ENCODE measurements at regions not wholly inside any gene's neighbourhood (a gene's known extent, or its start where the extent isn't known, plus 50 kb on each side); places are given as distances from the start of the nearest gene placed in this dataset.

DNA sequence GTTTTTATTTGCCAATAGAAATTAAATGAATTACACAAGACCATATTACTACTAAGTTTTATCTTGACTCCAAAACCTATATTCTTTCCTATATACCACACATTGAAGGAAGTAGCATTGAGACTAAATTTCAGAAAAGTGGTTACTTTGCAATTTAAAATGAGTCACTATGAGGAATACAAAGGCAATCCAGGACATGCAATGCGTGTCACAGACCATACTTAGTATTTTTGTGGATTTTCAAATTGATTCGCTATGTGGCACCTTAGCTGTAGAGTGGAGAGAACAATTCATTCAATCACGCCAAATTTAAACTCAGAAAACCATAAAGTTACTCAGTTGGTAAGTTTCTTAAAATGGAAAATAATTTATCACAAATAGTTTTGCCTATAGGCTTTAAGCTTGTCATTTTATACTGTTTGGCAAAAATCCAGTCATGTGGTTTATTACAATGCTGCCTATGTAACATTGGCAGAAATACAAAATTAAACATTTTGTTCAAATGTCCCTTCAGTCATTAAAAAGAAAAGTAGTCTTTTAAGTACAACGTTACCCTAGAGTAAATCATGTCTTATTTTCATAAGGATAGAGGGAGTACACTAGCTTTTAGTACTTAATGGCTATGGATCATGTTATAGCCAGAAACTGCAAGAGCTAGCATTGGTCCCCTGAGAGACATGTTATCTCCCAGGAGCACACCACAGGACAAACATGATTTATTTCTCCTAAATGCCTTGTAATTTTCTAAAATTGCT, 222.8 kb upstream of the CDH7 start:
- Histone ChIP-seq H3K36me3 (ENCODE audit: control insufficient read depth, insufficient read depth, low read length) (no peaks in the 10 kb centered on the region), H3K4me3 (ENCODE audit: low read length) (no peak overlapping the region), H3K27me3 (ENCODE audit: control insufficient read depth, insufficient read depth, low read length) (no peaks in the 10 kb centered on the region), H3K4me1 (ENCODE audit: control insufficient read depth, insufficient read depth, low read length) (no peaks in the 10 kb centered on the region), H3K27ac (ENCODE audit: low read depth, low read length) (no peak overlapping the region), H3K9ac (ENCODE audit: low read length) (no peak overlapping the region)

DNA sequence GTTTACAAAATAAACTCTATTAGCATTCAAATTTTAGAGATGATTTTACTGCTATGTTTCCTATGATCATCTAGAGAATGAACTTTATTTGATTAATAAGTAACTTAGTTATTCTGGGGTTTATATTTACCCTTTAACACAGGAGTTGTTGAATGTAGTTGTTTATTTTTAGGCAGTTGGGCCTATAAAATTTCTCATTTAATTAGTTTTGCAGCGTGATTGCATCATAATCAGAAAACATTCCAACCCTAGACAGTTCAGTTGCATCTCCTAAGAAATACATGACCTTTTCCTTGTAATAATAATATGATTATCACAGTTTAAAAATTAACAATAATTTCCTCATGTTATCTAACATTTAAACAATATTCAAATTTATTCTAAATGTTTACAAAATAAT, 224.7 kb upstream of the CDH7 start:
- no peaks in the 10 kb centered on the region for H3K27me3 ChIP-seq (ENCODE audit: control insufficient read depth, insufficient read depth, low read length)
- no peak overlapping the region for H3K9ac ChIP-seq (ENCODE audit: low read length)
- no peak overlapping the region for H3K4me3 ChIP-seq (ENCODE audit: low read length)
- H3K4me1 ChIP-seq (ENCODE audit: control insufficient read depth, insufficient read depth, low read length), result no peaks in the 10 kb centered on the region
- no peaks in the 10 kb centered on the region for H3K36me3 ChIP-seq (ENCODE audit: control insufficient read depth, insufficient read depth, low read length)
- H3K27ac ChIP-seq (ENCODE audit: low read depth, low read length), result no peak overlapping the region

DNA sequence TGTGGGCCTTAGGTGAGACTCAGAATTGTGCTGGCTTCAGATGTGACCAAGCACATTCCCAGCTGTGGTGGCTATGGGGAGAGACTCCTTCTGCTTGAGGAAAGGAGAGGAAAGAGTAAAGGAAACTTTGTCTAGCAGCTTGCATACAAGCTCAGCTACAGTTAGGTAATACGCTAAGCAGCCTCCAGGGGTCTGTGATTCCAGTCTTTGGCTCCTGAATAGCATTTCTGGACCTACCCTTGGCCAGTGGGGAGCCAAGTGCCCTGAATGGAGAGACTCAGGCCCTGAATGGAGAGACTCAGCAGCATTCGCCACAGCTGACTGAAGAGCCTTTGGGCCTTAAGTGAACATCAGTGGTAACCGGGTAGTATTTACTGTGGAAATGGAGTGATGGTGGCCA, 227.4 kb upstream of the CDH7 start:
- Histone ChIP-seq H3K4me3 (ENCODE audit: low read length) (no peak overlapping the region), H3K9ac (ENCODE audit: low read length) (no peak overlapping the region), H3K4me1 (ENCODE audit: control insufficient read depth, insufficient read depth, low read length) (no peaks in the 10 kb centered on the region), H3K36me3 (ENCODE audit: control insufficient read depth, insufficient read depth, low read length) (no peaks in the 10 kb centered on the region), H3K27ac (ENCODE audit: low read depth, low read length) (no peak overlapping the region), H3K27me3 (ENCODE audit: control insufficient read depth, insufficient read depth, low read length) (no peaks in the 10 kb centered on the region)

DNA sequence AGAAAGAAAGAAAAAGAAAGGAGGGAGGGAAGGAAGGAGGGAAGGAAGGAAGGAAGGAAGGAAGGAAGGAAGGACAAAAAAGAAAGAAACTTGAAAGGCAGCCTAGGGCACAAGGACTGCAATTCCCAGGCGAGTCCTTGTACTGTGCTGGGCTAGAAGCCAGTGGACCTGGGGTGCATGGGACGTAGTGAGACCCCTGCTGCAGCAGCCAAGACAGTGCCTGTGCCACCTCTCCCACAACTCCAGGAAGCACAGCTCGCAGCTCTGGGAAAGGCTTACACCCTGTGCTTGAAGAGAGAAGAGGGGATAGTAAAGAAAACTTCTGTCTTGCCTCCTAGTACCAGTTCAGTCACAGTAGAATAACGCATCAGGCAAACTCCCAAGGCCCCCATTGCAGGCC, 227.9 kb upstream of the CDH7 start:
- no peak overlapping the region for H3K27ac ChIP-seq (ENCODE audit: low read depth, low read length)
- no peak overlapping the region for H3K4me3 ChIP-seq (ENCODE audit: low read length)
- H3K36me3 ChIP-seq (ENCODE audit: control insufficient read depth, insufficient read depth, low read length), result no peaks in the 10 kb centered on the region
- H3K27me3 ChIP-seq (ENCODE audit: control insufficient read depth, insufficient read depth, low read length), result no peaks in the 10 kb centered on the region
- no peaks in the 10 kb centered on the region for H3K4me1 ChIP-seq (ENCODE audit: control insufficient read depth, insufficient read depth, low read length)
- H3K9ac ChIP-seq (ENCODE audit: low read length), result no peak overlapping the region

DNA sequence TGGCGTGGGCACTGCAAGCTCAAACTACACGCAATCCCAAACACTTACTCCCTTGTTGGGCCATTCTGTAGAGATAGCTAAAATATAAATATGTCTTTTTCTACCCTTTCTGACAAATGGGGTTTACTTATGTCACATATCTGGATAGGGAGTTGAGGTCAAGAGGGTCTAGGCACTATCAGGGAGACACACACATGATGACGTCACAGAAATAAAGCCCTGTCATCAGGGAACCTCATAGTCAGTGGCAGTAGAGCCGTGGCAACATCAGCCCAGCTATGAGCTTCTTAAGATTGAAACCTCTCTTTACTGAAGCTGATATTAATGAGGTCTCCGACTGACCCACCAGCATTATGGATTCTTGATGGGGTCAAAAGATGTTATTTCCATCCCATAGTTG, 234.6 kb upstream of the CDH7 start:
- Histone ChIP-seq H3K27me3 (ENCODE audit: control insufficient read depth, insufficient read depth, low read length) (no peaks in the 10 kb centered on the region), H3K27ac (ENCODE audit: low read depth, low read length) (no peak overlapping the region), H3K36me3 (ENCODE audit: control insufficient read depth, insufficient read depth, low read length) (no peaks in the 10 kb centered on the region), H3K9ac (ENCODE audit: low read length) (no peak overlapping the region), H3K4me3 (ENCODE audit: low read length) (no peak overlapping the region), H3K4me1 (ENCODE audit: control insufficient read depth, insufficient read depth, low read length) (no peaks in the 10 kb centered on the region)

DNA sequence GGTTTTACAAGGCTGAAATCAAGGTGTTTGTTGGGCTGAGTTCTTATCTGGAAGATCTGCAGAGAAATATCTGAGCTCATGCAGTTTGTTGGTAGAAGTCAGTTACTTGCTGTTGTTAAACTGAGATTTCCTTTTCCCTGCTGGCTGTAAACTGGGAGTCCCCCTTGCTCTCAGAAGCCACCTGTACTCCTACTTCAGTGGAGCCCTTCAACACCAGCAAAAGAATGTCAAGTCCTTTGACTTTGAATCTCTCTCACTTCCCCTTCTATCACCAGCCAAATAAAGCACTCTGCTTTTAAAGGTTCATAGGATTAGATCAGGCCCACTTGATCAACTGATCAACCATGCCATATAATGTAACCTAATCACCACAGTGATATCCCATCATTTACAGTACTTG, 252.2 kb upstream of the CDH7 start:
- Histone ChIP-seq H3K27ac (ENCODE audit: low read depth, low read length) (no peak overlapping the region), H3K4me1 (ENCODE audit: control insufficient read depth, insufficient read depth, low read length) (no peaks in the 10 kb centered on the region), H3K9ac (ENCODE audit: low read length) (no peak overlapping the region), H3K27me3 (ENCODE audit: control insufficient read depth, insufficient read depth, low read length) (no peaks in the 10 kb centered on the region), H3K36me3 (ENCODE audit: control insufficient read depth, insufficient read depth, low read length) (no peaks in the 10 kb centered on the region), H3K4me3 (ENCODE audit: low read length) (no peak overlapping the region)

DNA sequence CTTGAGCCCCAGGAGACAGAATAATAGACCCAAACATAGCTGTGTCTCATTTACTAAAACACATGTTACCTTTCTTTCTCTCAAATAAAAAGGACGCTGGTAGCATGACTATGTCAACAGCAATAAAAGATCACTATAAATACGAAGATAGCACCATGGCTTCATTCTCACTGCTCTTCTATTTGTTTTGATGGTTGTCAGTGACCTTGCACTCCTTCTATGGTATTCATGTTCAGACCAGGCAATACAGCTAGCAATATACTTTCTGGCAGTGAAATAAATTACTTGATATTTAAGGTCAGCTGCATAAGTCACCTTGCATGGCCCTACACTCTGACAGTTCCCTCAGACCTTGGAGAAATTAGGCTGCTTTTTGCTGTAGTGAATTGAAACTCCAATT, 263.2 kb upstream of the CDH7 start:
- H3K9ac ChIP-seq (ENCODE audit: low read length), result no peak overlapping the region

DNA sequence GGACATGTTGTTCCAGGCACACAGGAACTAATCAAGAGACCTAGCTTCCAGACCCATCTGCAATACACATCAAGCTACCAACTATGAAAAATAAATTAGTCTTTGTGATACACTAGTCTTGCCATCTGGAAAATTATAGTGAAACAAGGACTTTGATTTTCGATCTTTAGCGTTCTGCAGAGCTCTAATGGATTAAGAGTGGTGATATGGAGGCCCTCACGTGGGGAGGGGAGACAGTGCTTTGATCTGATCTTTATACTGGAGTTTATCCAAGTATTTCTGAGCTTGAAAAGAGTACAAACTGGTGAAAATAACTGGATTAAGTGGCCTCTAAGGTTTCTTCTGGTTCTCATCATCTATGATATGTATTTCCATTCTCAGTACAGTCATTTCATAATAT, 273.4 kb upstream of the CDH7 start:
- Histone ChIP-seq H3K27ac (ENCODE audit: low read depth, low read length) (no peak overlapping the region), H3K27me3 (ENCODE audit: control insufficient read depth, insufficient read depth, low read length) (no peaks in the 10 kb centered on the region), H3K4me1 (ENCODE audit: control insufficient read depth, insufficient read depth, low read length) (no peaks in the 10 kb centered on the region), H3K36me3 (ENCODE audit: control insufficient read depth, insufficient read depth, low read length) (no peaks in the 10 kb centered on the region), H3K9ac (ENCODE audit: low read length) (no peak overlapping the region), H3K4me3 (ENCODE audit: low read length) (no peak overlapping the region)

More for the DNA sequence above, 263.2 kb upstream of the CDH7 start:
- H3K36me3 ChIP-seq (ENCODE audit: control insufficient read depth, insufficient read depth, low read length), result no peaks in the 10 kb centered on the region
- no peaks in the 10 kb centered on the region for H3K27me3 ChIP-seq (ENCODE audit: control insufficient read depth, insufficient read depth, low read length)
- no peaks in the 10 kb centered on the region for H3K4me1 ChIP-seq (ENCODE audit: control insufficient read depth, insufficient read depth, low read length)
- no peak overlapping the region for H3K4me3 ChIP-seq (ENCODE audit: low read length)
- no peak overlapping the region for H3K27ac ChIP-seq (ENCODE audit: low read depth, low read length)

DNA sequence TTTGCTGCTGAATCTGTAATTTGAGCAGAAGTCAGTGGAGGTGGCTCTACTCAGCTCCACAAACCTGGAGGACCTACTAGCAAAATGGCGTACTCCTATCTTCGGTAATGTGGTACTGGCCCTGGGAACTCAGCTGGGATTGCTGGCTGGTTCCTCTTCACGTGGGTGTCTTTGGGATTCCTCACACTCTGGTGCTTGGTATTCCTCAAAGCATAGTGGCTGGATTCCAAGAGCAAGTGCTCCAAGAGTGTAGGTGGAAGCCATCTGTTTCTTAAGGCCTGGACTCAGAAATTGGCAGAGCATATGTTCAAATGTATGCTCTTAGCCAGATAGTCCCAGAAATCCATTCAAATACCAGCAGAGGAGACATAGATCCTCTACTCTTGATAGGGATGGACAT, 281.9 kb upstream of the CDH7 start:
- no peak overlapping the region for H3K27ac ChIP-seq (ENCODE audit: low read depth, low read length)
- H3K36me3 ChIP-seq (ENCODE audit: control insufficient read depth, insufficient read depth, low read length), result no peaks in the 10 kb centered on the region
- H3K4me1 ChIP-seq (ENCODE audit: control insufficient read depth, insufficient read depth, low read length), result no peaks in the 10 kb centered on the region
- no peak overlapping the region for H3K4me3 ChIP-seq (ENCODE audit: low read length)
- H3K9ac ChIP-seq (ENCODE audit: low read length), result no peak overlapping the region
- H3K27me3 ChIP-seq (ENCODE audit: control insufficient read depth, insufficient read depth, low read length), result no peaks in the 10 kb centered on the region

DNA sequence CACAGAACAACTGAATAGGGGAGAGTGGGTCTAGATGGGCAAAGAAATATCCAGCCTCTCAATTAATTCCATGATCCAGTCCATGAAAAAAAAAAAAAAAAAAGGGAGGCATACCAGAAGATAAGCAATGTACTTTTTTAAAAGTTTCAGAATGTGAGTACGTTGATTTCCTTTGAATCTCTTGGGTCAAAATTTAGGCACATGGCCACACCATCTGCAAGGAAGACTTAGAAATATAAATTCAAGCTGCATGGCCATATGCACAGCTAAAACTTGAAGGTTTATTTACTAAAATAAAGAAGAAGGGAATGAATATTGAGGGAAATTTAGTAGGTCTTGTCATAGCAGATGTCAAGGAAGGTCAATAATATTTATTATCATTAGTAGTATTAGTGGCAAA, 286.5 kb upstream of the CDH7 start:
- H3K27me3 ChIP-seq (ENCODE audit: control insufficient read depth, insufficient read depth, low read length), result no peaks in the 10 kb centered on the region
- H3K4me1 ChIP-seq (ENCODE audit: control insufficient read depth, insufficient read depth, low read length), result no peaks in the 10 kb centered on the region
- no peak overlapping the region for H3K9ac ChIP-seq (ENCODE audit: low read length)
- H3K4me3 ChIP-seq (ENCODE audit: low read length), result no peak overlapping the region
- H3K27ac ChIP-seq (ENCODE audit: low read depth, low read length), result no peak overlapping the region
- H3K36me3 ChIP-seq (ENCODE audit: control insufficient read depth, insufficient read depth, low read length), result no peaks in the 10 kb centered on the region

DNA sequence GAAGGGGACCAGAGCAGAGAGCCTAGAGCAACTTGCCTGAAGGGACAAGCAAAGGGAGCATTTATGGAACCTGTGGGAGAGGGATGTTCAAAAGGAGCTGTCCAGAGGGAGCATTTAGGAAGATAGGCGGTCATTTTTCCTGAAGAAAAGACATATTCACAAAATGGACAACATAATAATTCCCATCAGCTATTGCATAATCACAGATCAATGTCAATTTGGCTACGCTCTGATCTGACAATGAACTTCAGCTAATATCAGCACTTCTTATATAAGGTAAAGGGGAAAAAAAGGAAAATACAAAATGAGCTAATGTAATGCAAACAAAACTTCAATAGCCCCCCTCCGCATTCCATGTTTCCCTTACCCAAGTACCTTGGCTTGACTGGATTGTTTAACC, 291.1 kb upstream of the CDH7 start:
- no peaks in the 10 kb centered on the region for H3K4me1 ChIP-seq (ENCODE audit: control insufficient read depth, insufficient read depth, low read length)
- H3K36me3 ChIP-seq (ENCODE audit: control insufficient read depth, insufficient read depth, low read length), result no peaks in the 10 kb centered on the region
- H3K27me3 ChIP-seq (ENCODE audit: control insufficient read depth, insufficient read depth, low read length), result no peaks in the 10 kb centered on the region
- H3K27ac ChIP-seq (ENCODE audit: low read depth, low read length), result no peak overlapping the region
- H3K4me3 ChIP-seq (ENCODE audit: low read length), result no peak overlapping the region
- H3K9ac ChIP-seq (ENCODE audit: low read length), result no peak overlapping the region

DNA sequence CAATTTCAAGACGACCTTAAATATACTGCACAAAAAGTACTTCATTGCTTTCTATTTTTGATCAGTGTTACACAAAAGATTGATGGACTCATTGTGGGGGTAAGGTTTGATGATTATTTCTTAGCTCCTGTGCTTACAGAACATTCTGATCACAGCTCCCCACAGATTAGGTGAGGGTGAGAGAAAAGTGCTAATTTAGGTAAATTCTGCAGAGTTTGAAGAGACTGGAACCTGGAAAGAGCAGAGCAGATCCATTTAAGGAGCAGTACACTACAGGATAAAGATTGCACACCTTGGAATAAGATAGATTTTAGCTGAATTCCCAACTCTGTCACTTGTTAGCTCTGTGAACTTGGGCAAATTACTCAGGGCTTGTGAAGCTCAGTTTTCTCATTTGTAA, 291.9 kb upstream of the CDH7 start:
- H3K27me3 ChIP-seq (ENCODE audit: control insufficient read depth, insufficient read depth, low read length), result no peaks in the 10 kb centered on the region
- H3K4me1 ChIP-seq (ENCODE audit: control insufficient read depth, insufficient read depth, low read length), result no peaks in the 10 kb centered on the region
- H3K9ac ChIP-seq (ENCODE audit: low read length), result no peak overlapping the region
- H3K36me3 ChIP-seq (ENCODE audit: control insufficient read depth, insufficient read depth, low read length), result no peaks in the 10 kb centered on the region
- H3K4me3 ChIP-seq (ENCODE audit: low read length), result no peak overlapping the region
- H3K27ac ChIP-seq (ENCODE audit: low read depth, low read length), result no peak overlapping the region

DNA sequence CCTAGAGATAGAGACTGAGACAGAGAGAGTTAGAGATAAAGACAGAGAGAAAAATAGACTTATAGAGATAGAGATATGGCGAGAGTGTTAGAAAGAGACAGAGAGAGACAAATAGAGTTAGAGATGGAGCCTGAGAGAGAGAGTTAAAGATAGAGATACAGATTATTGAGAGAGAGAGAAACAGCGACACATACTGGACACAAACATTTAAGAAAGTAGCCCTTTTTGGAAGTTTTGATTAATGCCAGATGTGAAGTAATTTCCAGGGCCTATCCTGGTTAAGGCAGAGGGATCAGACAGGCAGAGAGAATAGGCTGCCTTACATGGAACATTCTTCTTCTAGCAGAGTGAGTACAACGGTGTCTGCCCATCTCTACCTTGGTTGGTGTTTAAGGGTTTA, 311.6 kb upstream of the CDH7 start:
- no peak overlapping the region for H3K4me3 ChIP-seq (ENCODE audit: low read length)
- H3K9ac ChIP-seq (ENCODE audit: low read length), result no peak overlapping the region
- H3K4me1 ChIP-seq (ENCODE audit: control insufficient read depth, insufficient read depth, low read length), result no peaks in the 10 kb centered on the region
- no peaks in the 10 kb centered on the region for H3K36me3 ChIP-seq (ENCODE audit: control insufficient read depth, insufficient read depth, low read length)
- no peak overlapping the region for H3K27ac ChIP-seq (ENCODE audit: low read depth, low read length)
- no peaks in the 10 kb centered on the region for H3K27me3 ChIP-seq (ENCODE audit: control insufficient read depth, insufficient read depth, low read length)
